ENCODE measurements at regions not wholly inside any gene's neighbourhood (a gene's known extent, or its start where the extent isn't known, plus 50 kb on each side); places are given as distances from the start of the nearest gene placed in this dataset.
"Not testable (repeated sequence)": the region's sequence is repeated elsewhere in the genome, so short reads cannot be mapped to it uniquely, and the experiment has no call there.

GRCh38 chr6:8810325-8810724 is 375.0 kb upstream of the SLC35B3 start:
- ATAC-seq (no peak), DNase-seq (no peak)
- H3K36me3 ChIP-seq (ENCODE audit: low read depth), result no peaks in the 10 kb centered on the region
- no peaks in the 10 kb centered on the region for H3K4me1 ChIP-seq (ENCODE audit: low read depth)
- no peak for TF ChIP-seq CTCF (IDR thresholded peaks at IDR 0.05)
- H3K9me3 ChIP-seq, result no peaks in the 10 kb centered on the region
- no peak overlapping the region for H3K4me3 ChIP-seq
- intact Hi-C loops (cut with DNase I, micrococcal nuclease), result no loop called here

- TF ChIP-seq CTCF (IDR thresholded peaks at IDR 0.05), result no peak
- DNase-seq, result no peak
- Histone ChIP-seq H3K4me1 (ENCODE audit: low read depth) (no peaks in the 10 kb centered on the region), H3K9me3 (no peaks in the 10 kb centered on the region), H3K4me3 (no peak overlapping the region), H3K36me3 (ENCODE audit: low read depth) (no peaks in the 10 kb centered on the region)
- intact Hi-C loops (cut with DNase I, micrococcal nuclease), result no loop called here
- no peak for ATAC-seq
Measured at GRCh38 chr6:8809662-8810061, 374.3 kb upstream of the SLC35B3 start.

- Histone ChIP-seq H3K36me3 (ENCODE audit: low read depth) (no peaks in the 10 kb centered on the region), H3K9me3 (no peaks in the 10 kb centered on the region), H3K4me1 (ENCODE audit: low read depth) (no peaks in the 10 kb centered on the region), H3K4me3 (no peak overlapping the region)
- intact Hi-C loops (cut with DNase I, micrococcal nuclease), result no loop called here
- TF ChIP-seq CTCF (IDR thresholded peaks at IDR 0.05), result no peak
- ATAC-seq (no peak), DNase-seq (no peak)
Measured at GRCh38 chr6:8803181-8803760, 367.9 kb upstream of the SLC35B3 start.

GRCh38 chr6:8802397-8802796 is 367.1 kb upstream of the SLC35B3 start:
- H3K4me3 ChIP-seq; intact Hi-C loops (cut with DNase I, micrococcal nuclease); ATAC-seq; H3K36me3 ChIP-seq (ENCODE audit: low read depth); H3K4me1 ChIP-seq (ENCODE audit: low read depth); H3K9me3 ChIP-seq; DNase-seq: not testable (repeated sequence)

- intact Hi-C loops (cut with DNase I, micrococcal nuclease), result no loop called here
- Histone ChIP-seq H3K9me3 (no peaks in the 10 kb centered on the region), H3K4me3 (no peak overlapping the region), H3K4me1 (ENCODE audit: low read depth) (no peaks in the 10 kb centered on the region), H3K36me3 (ENCODE audit: low read depth) (no peaks in the 10 kb centered on the region)
- no peak for DNase-seq
- TF ChIP-seq CTCF (IDR thresholded peaks at IDR 0.05), result no peak
- no peak for ATAC-seq
Measured at GRCh38 chr6:8794420-8794819, 359.1 kb upstream of the SLC35B3 start.

DNA sequence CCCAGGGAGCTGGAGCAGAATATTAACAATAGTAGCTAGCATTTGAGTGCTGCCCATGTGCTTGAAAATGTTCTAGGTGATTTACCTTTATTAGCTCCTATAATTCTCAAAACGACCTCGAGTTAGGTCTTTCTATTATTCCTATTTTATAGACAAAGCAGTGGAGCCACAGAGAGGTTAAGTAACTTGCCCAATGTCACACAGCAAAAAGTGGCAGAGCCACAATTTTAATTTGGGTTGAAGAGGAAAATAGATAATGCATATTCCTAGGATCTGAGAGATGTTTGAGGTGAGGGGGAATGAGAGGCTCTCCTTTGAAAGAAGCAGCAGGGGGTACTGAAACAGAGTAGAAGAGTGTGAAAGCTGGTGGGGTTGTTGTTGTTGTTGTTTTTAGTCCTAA is 354.5 kb upstream of the SLC35B3 start:
- H3K4me3 ChIP-seq, result no peak overlapping the region
- DNase-seq (no peak), ATAC-seq (no peak)
- H3K36me3 ChIP-seq (ENCODE audit: low read depth), result no peaks in the 10 kb centered on the region
- no peaks in the 10 kb centered on the region for H3K9me3 ChIP-seq
- H3K4me1 ChIP-seq (ENCODE audit: low read depth), result no peaks in the 10 kb centered on the region
- TF ChIP-seq CTCF (IDR thresholded peaks at IDR 0.05), result no peak
- intact Hi-C loops (cut with DNase I, micrococcal nuclease), result no loop called here
